ENCODE measurements at regions not wholly inside any gene's neighbourhood (a gene's known extent, or its start where the extent isn't known, plus 50 kb on each side); places are given as distances from the start of the nearest gene placed in this dataset.

DNA sequence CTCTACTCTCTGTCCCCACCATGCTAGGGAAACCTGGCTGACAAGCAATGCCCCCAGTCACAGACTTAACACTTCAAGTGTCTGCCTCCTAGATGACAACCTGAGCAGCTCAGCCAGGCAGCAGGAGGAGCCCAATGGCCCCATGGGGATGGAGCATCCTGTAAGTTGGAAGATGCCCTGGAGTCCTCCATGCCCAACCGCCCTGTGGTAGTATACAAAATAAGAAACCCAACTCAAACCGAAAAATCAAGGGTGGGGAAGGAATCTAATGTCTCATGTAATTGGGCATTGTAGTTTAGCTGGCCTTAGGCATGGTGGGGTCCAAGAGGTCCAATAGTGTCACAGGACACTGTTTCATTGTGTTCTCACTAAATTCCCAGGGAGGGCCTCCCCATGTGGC is 104.0 kb downstream of the AIPL1 start:
- TF ChIP-seq TCF4 (CRISPR knock-in tag; IDR thresholded peaks at IDR 0.05; ENCODE audit: borderline replicate concordance): no peak
- TF ChIP-seq ZNF70 (CRISPR knock-in tag; IDR thresholded peaks at IDR 0.05): no peak
- no peak for TF ChIP-seq PPARA (CRISPR knock-in tag; IDR thresholded peaks at IDR 0.05; ENCODE audit: borderline replicate concordance)
- TF ChIP-seq POU6F1 (CRISPR knock-in tag; IDR thresholded peaks at IDR 0.05; ENCODE audit: borderline replicate concordance, low read depth): no peak
- TF ChIP-seq CSDC2 (CRISPR knock-in tag; IDR thresholded peaks at IDR 0.05): no peak
- no peak for TF ChIP-seq ARNTL (CRISPR knock-in tag; IDR thresholded peaks at IDR 0.05; ENCODE audit: borderline replicate concordance, low read depth)
- TF ChIP-seq, protein P1, sequence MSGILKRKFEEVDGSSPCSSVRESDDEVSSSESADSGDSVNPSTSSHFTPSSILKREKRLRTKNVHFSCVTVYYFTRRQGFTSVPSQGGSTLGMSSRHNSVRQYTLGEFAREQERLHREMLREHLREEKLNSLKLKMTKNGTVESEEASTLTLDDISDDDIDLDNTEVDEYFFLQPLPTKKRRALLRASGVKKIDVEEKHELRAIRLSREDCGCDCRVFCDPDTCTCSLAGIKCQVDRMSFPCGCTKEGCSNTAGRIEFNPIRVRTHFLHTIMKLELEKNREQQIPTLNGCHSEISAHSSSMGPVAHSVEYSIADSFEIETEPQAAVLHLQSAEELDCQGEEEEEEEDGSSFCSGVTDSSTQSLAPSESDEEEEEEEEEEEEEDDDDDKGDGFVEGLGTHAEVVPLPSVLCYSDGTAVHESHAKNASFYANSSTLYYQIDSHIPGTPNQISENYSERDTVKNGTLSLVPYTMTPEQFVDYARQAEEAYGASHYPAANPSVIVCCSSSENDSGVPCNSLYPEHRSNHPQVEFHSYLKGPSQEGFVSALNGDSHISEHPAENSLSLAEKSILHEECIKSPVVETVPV (CRISPR knock-in tag; IDR thresholded peaks at IDR 0.05): no peak
- TF ChIP-seq ZFP30 (CRISPR knock-in tag; IDR thresholded peaks at IDR 0.05): no peak
- no peak for TF ChIP-seq CREB5 (CRISPR knock-in tag; IDR thresholded peaks at IDR 0.05; ENCODE audit: low read depth)

All from SK-N-SH treated with all-trans-retinoic acid at 6 μM for 48 hours (cell line).